ENCODE measurements at regions not wholly inside any gene's neighbourhood (a gene's known extent, or its start where the extent isn't known, plus 50 kb on each side); places are given as distances from the start of the nearest gene placed in this dataset.

DNA sequence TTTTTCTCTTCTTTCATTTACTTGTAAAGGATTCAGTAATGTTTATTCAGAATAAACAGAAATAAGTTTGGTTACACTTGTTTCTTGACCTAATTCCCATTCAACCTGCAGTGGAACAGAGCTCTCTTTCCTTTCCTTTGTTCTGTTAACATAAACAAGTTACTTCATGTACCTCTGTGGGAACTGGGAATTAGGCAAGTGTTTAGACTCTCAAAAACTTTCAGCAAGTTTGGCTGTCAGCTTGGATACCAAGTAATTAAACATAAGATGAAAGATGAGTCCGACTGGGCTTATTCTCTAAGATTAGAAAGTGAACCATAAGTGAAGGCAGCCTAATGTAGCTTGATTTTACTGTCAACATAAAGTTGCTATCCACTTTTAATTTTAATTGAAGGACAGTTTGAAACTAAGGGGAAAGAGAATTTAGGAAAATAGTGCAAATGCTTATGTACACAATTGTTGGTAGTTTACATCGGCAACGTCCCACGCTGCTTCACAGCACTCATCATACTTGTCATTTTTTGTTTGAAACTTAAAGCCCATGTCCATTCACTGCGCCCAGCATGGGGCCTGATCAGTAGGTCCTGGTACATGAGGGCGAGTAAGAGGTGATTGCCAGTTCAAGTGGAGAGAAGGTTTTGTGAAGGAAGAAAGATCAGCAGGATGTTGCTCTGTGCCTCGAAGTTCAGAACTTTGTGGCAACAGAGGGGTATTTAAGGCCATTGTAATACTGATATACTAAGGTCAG lies 113.0 kb downstream of the PLEKHG1 start:
- no peak for DNase-seq (ENCODE audit: low spot score)

DNA sequence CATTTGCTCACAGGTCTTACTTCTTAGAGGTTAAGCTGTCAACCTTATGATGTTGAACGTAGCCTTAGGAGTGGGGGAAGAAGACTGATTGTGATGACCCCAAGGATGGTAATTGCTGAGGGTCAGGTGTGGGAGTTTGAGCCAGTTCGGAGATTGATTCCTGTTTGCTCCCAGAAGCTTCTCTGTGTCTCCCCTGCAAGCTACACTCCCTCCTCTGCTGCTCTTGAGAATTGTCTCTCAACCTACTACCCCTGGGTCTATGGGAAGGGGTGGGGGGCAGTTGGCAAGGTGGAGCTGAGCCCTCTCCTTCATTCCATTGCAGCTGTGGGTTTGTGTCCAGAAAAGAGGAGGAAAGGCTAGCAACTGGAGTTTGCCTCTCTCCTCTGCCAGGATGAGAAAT lies 113.8 kb downstream of the PLEKHG1 start:
- no peak for DNase-seq (ENCODE audit: low spot score)

DNA sequence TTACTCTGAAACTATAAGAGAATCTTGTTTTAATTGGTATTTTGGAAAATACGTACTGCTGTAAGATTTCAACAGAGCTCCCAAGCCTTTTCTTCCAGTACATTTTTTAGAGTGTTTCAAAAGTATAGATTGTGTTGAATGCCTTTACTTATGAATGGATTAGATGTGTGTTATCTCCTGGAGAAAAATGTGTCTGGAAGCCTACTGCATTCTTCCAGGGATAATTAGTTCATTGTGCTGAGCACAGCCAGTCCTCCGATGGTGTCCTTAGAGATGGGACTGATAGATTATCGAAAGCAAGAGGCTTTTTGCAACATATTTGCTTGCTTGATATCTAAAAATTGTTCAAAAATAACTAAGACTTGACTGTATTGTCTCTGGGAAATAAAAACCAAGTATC lies 114.2 kb downstream of the PLEKHG1 start:
- no peak for DNase-seq (ENCODE audit: low spot score)

DNA sequence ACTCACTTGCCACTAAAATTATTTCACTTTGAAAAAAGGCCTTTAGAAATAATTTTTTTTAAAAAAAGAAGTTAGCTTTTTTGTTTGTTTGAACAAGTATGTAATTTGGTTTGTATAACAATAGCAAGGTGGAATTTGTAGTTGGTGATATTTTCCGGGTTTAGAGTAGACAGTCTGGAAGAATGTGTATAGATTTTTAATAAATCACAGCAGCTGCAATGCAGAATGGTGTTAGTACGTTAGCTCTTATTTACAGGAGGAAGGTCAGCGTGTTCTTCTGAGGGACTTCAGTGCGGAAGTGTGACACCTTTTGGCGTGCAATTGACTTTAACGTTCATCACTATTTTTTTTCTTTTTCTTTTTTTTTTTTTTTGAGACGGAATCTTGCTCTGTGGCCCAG lies 115.4 kb downstream of the PLEKHG1 start:
- no peak for DNase-seq (ENCODE audit: low spot score)

DNA sequence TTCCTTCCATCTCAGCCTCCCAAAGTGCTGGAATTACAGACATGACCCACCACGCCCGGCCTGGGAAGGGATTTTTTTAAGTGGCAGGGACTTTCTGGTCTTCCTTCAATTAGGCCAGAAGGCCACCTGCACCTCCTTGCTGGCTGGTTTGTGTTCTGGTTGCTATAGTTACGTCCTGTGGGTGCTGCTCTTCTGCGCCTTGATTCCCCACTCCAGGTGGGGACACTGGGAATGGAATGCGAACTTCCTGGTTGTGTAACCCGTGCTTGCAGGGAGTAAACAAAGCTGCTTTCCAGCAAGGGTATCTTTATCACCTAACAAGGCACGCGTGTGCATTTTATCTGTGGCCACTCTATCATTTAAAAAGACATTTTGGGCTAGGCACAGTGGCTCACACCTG lies 117.7 kb downstream of the PLEKHG1 start:
- DNase-seq (ENCODE audit: low spot score) = no peak

DNA sequence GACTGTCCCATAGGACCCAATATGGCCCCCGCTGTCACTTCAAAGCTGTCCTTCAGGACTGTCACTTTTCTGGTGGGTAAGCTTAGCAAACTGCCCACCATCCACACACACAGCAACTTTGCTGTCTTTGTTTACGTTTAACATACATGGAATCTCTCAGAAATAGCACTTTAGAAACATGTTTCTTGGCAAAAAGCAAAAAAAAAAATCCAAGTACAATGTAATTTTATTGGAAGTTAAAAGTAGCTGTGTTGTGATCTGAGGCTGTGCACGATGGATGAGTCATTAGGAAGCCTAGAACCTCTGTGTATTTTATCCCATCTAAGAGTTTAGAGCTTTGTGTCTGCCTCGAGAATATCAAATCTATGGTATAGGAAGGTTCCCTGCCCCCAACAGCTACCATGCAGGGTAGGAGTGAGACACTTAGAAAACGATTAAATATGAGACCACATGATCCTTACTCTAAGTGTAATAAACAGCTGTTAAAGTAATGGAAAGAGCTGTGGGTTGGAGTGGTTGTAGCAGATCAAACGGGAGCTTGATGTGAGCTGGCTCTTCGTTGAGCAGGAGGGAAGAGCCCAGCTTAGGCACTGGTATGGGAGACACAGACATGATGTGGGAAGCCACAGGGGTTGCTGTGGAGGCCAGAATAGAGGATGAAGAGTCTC lies 119.5 kb downstream of the PLEKHG1 start:
- no peak for DNase-seq (ENCODE audit: low spot score)

DNA sequence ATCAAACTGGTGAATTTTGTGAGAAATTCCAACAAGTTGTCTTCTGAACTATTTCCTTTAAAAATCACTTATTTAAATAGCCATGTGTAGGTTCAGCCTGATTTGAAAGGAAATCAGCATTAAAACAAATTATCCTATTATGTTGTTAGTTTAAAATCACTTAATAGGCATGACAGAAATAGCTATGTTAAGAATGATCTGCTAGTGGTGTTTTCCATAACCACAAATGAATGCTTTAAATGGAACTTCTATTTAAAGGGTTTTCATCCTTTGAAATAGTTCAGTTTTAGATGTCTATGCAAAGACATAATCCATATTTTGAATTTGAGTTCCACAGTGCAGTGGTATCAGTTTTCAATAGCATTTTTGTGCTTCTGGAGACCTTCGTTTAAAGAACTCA lies 120.1 kb downstream of the PLEKHG1 start:
- DNase-seq (ENCODE audit: low spot score) = no peak

DNA sequence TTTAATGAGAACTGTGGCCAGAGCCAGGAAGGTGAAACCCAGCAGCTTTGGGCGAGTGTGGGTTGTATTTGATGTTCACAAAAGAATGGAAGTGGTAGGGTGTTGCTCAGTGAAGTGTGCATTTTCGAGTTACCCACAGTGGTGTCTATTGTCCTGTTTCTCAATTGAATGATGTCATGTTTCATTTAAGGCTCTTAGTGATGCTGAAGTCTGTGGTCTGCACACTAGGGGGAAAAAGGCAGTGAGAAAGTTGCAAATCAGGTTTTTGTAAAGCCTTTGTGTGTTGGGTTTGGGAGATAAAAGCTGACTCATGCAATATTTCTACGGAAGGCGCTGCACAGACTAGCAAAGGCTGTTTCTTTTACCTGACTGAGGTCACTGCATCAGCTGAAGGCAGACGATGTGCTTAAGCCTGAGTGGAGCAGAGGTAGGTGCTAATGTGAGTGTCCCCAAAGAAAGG lies 121.1 kb downstream of the PLEKHG1 start:
- peak; percentile 77 for DNase-seq (ENCODE audit: low spot score)

DNA sequence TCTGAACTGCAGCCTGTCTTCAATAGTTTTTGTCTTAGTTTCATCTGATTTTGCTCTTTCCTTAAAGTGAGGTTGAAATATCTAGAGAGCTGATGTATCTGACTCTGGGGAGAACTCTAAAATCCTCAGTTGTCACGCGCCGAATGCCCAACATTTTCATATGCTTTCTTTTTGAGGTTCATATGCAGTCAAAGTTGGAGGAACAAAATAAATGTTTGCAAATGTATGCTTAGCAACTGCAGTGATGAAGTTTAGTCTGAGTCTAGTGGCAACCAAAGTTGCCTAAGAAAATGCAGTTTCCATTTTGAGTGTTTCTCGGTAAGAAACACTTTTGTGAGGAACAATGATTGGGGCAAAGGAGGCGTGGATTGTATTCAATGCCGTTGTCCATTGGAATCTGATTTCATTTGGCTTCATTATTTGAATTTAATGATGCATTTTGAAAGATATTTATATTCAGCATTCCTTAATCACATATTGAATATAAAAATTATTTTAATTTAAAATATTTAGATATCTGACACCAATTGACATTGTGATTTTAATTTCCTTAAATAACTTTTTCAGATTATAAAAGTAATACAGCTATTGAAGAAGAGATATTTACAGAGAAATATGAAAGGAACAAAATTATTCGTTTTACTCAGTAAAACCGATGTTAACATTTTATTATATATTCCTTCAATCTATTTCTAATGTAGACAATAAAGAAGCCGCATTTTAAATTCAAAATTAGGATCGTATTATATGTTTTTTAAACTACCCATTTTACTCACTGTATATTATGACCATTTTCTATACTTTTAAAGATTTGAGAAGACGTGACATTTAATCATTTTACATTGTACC lies 122.0 kb downstream of the PLEKHG1 start:
- DNase-seq (ENCODE audit: low spot score) = no peak

DNA sequence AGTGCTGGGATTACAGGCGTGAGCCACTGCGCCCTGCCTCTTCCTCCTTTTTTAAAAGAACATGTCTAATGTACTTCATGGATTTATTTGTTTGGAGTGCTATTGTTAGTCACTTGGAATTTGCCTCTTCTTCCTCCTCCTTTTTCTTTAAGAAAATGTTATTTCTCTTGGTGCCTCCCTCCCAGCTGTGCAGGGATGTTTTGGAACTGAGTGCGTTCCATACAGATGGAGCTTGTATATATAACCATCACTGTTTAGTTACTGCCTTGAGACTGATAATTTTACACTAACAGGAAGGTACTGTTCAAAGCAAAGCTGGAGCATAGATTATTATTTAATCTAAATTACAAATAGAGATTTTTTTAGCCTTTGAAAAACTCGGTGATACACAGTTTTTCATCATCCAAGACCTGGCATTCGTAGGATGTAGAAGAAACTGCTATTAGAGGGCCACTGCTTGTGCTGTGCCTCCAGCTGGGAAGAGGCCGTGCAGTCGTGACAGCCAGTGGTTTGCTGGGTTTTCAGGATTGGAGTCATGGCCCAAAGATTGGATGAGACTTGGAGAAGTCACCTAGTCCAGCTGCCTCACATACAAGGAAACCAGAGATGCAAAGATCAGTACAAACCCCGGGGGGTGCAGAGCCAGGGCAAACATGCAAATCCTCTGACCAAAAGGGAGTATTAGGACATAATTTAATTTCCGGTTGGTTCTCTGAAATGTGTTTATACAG lies 123.1 kb downstream of the PLEKHG1 start:
- no peak for DNase-seq (ENCODE audit: low spot score)

DNA sequence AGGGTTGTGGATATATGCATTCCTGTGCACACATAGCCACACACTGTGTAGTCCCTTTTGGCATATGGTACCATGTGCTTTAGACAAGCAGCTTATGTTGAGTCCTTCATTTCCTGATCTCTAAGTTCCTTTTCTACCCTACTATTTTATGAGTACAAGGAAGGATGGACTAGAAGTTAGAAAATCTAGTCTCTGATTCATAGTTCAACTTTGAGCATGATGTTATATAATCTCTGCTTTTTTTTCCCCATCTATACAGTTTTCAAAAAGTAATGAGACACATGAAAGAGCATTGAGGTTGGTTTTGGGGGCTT lies 123.6 kb downstream of the PLEKHG1 start:
- no peak for DNase-seq (ENCODE audit: low spot score)

DNA sequence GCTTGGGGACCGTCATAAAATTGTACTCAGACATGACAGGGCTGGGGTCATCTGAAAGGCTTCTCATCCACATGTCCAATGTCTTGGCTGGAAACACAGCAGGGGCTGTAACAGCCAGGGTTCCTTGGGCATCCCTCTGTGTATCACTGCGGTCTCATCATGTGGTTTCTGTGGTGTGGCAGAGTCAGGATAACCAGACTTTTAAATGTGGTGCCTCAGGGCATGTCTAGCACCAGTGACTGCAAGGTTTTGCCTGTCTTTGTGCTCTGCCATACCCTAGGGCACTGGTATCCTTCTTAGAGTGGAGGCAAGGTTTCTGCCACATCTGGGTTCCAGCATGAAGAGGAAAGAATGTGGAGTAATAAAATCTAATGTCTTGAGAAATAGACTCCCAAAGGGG lies 124.2 kb downstream of the PLEKHG1 start:
- no peak for DNase-seq (ENCODE audit: low spot score)

DNA sequence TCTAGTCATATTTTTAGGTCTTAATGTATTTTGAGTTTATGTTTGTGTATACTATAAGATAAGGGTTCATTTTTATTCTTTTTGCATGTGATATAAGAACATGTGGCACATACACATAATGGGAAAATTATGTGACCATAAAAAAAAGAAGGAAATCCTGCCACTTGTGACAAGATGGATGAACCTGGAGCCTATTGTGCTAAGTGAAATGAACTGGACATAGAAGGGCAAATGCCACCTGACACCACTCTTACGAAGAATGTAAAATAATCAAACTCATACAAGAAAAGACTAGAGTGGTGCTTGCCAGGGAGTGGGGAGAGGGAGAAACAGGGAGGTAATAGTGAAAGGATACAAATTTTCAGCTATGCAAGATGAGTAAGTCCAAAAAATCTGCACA lies 126.1 kb downstream of the PLEKHG1 start:
- no peak for DNase-seq (ENCODE audit: low spot score)

DNA sequence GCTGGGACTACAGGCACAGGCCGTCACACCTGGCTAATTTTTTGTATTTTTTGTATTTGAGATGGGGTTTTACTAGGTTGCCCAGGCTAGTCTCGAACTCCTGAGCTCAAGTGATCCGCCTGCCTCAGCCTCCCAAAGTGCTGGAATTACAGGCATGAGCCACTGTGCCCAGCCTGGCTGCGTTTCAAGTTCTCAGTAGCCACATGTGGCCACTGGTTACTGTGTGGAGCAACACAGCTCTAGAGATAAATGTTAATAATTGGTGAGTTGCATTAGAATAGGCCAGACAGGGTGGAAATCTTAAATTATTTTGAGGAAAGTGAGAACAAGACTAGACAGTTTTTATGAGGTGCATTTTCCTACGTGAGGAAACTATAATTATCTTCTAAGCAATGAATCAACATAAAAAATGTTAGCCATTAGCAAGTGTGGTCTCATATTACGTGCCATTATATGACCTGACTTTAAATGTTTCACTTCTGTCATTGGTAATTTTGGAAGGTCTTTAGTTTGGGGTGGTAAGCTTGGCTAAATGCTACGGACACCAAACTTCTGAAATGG lies 129.6 kb downstream of the PLEKHG1 start:
- DNase-seq (ENCODE audit: low spot score) = no peak

DNA sequence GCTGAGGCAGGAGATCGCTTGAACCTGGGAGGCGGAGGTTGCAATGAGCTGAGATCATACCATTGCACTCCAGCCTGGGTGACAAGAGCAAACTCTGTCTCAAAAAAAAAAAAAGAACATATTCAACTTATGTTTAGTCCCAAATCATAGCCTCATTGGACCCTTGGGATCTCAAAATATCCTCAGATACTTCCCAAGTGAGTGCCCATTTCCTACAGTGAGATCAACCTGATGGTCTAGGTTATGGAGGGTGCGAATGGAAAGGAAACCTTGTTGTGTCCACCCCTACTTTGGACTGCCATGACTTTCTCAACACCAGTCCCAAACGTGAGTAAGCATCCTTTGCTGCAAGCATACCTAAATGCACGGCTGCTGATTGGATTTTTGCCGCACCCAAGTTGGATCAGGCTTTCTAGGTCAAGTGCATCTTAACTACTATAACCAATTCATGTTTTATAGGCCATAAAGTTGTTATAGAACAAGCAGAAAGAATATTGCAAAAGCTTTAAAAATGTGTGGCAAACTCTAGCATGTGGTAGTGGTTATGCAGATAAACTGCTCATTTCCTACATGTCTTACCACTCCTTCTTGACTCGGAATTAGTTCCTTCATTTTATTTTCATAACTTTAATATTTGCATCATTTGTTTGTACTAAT lies 131.2 kb downstream of the PLEKHG1 start:
- DNase-seq (ENCODE audit: low spot score) = no peak

DNA sequence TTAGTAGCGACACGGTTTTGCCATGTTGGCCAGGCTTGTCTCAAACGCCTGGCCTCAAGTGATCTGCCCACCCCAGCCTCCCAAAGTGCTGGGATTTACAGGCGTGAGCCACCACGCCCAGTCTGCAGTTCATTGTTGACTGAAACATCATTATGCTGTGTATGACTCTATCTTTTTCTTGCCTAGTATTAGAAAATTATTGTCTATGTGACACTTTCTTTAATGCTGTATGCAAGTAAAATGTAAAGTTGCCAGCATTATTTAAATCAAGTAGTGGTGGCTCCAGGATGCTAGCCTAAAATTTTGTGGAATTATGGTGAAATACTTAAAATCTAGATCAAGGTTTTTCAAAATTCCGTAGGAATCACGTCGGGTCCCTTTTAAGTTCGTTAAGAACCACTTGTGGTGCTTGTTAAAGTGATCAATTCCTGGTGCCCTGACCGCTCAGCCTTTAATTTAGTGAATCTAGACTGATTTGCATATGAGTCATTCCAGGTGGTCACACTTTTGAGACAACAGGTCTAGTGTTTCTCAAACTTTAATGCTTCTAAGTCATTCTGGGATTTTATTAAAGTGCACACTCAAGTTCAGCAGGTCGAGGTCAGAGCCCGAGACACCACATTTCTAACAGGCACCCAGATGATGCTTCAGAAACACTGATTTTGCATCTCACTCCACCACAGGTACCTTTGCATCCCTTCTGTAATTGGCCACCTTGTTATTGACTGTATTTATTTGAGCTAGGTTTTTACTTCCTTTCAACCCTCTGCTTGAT lies 132.6 kb upstream of the MTHFD1L start:
- no peak for DNase-seq (ENCODE audit: low spot score)

DNA sequence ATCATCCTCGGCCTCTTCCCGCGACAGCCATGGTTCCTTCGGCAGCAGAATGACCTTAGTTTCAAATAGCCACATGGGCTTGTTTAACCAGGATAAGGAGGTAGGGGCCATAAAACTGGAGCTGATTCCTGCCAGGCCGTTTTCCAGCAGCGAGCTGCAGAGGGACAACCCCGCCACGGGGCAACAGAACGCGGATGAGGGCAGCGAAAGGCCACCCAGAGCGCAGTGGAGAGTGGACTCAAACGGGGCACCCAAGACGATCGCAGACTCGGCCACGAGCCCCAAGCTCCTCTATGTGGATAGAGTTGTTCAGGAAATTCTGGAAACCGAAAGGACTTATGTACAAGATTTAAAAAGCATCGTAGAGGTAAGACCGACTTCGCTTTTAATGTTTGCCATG lies 131.8 kb upstream of the MTHFD1L start:
- DNase-seq (ENCODE audit: low spot score) = no peak

DNA sequence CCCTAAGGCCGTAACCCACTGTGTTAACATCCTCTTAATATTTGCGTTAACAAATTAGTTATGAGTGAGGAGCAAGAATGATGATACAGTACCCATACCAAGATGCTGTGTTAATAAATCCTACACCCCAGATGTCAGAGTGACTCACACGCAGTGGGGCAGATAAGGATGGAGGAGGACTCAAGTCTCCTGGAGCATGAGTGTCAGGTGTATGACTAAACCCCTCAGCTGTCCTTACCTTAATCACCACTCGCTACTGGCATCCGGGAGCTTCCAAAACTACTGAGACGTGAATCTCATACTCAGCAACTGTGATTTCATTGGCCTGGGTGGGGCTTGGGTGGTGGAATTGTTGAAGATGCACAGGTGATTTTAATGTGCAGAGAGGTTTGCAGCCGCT lies 131.3 kb upstream of the MTHFD1L start:
- no peak for DNase-seq (ENCODE audit: low spot score)

DNA sequence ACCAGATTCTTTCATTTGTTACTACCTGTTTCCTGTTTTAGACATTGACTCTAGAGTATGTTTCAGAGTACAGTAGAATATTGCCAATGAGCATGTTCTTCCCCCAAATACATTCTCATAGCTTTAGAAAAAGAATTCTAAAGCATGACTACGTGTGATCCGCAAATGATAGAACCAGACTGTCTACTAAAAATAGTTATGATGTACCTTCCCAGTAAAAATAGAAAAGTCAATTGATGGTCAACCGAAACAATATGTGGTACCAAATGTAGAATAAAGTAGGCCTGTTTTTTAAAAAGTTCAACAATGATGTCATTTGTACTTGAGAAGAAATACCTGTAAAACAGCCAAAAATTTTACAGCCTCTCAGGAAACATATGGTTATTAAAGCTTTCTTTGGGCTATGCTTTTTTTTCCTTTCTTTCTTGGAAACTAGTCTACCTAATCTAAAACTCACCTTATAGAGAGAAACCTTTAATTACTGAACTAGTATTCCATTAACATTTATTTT lies 130.1 kb upstream of the MTHFD1L start:
- no peak for DNase-seq (ENCODE audit: low spot score)

DNA sequence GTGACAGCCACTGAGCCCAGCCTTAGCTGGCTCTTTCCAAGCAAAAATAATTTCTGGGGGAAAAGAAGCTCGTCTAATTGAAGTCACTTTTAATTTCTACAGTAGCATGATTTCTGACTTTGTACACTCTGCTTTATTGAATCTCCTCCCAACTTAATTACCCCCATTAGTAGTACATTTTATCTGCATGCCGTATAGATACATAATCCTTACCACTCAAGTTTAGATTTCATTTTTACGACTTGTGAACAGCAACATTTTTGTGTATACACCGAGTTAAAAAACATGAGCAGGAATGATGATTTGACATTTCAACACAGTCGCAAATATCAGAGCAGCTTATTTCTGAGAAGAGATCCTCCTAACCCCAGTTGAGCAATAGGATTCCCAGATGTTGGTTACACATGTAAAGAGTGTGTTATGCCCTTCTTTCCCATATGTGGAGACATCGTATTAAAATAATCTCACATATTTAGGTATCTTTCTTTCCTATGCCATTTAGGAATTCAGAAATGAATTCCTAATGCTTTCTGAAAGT lies 127.3 kb upstream of the MTHFD1L start:
- DNase-seq (ENCODE audit: low spot score) = no peak

All from pons (tissue), 1 donor.